PFSK-1 (cell line): ENCODE measurements at regions not wholly inside any gene's neighbourhood (a gene's known extent, or its start where the extent isn't known, plus 50 kb on each side); places are given as distances from the start of the nearest gene placed in this dataset.

Experiments used
- FOXP2 ChIP-seq: optimal IDR thresholded peaks from 2 replicates; pipeline ENCODE3; 2011; ENCODE audit warnings: borderline replicate concordance, control low read depth, inconsistent platforms; ENCODE audit not compliant: insufficient read depth; ENCODE audit errors: extremely low read length, extremely low read depth
- POLR2AphosphoS5 ChIP-seq: IDR thresholded peaks from 2 replicates; pipeline ENCODE4 v1.6.1; 2012; ENCODE audit warnings: low read depth, mild to moderate bottlenecking, control low read depth, low read length, moderate library complexity
- REST ChIP-seq, 2 experiments: IDR thresholded peaks; 2 replicates each; pipeline versions ENCODE4 v1.6.1 to v1.8.0; 2011 to 2012; ENCODE audit warnings: low read depth in 2 of 2, low read length in 2 of 2, control low read depth in 1 of 2, inconsistent platforms in 1 of 2, mild to moderate bottlenecking in 1 of 2, moderate library complexity in 1 of 2; ENCODE audit not compliant: insufficient read depth in 1 of 2
- SIN3A ChIP-seq: IDR thresholded peaks from 2 replicates; pipeline ENCODE4 v1.6.1; 2012; ENCODE audit warnings: mild to moderate bottlenecking, low read length, moderate library complexity, borderline replicate concordance; ENCODE audit not compliant: insufficient read depth
- TAF1 ChIP-seq: IDR thresholded peaks from 2 replicates; pipeline ENCODE4 v1.6.1; 2012; ENCODE audit warnings: low read length, control low read depth, borderline replicate concordance; ENCODE audit not compliant: insufficient read depth

- TF ChIP-seq POLR2AphosphoS5 (peak; percentile 42; the same call in 1 of the 2 replicates), FOXP2 (no peak), REST (IDR thresholded peaks at IDR 0.05; ENCODE audit: insufficient read depth in 1 of 2, low read depth in 2 of 2, low read length in 2 of 2) (peak in 1 of 2 experiments; percentile 77; a peak in 2 of 4 replicates), SIN3A (peak; percentile 65; the same call in 1 of the 2 replicates), TAF1 (0 out of 2 replicates have a peak, but pooled peaks have one; percentile 19)
Observed at GRCh38 chr21:35206141-35207125, 157.3 kb upstream of the RUNX1 start.

GRCh38 chr21:35204850-35205541, 155.9 kb upstream of the RUNX1 start:
- TF ChIP-seq SIN3A: 0 out of 2 replicates have a peak, but pooled peaks have one; percentile 79
- peak in 1 of 2 experiments; percentile 52; a peak in 1 of 4 replicates for TF ChIP-seq REST (IDR thresholded peaks at IDR 0.05; ENCODE audit: insufficient read depth in 1 of 2, low read depth in 2 of 2, low read length in 2 of 2)
- TF ChIP-seq TAF1: no peak
- peak; percentile 78 for TF ChIP-seq FOXP2
- TF ChIP-seq POLR2AphosphoS5: peak; percentile 17; the same call in 1 of the 2 replicates

GRCh38 chr21:35204125-35204524, 155.0 kb upstream of the RUNX1 start:
- TF ChIP-seq SIN3A (no peak), REST (IDR thresholded peaks at IDR 0.05; ENCODE audit: insufficient read depth in 1 of 2, low read depth in 2 of 2, low read length in 2 of 2) (no peak), TAF1 (no peak), POLR2AphosphoS5 (no peak), FOXP2 (no peak)

DNA sequence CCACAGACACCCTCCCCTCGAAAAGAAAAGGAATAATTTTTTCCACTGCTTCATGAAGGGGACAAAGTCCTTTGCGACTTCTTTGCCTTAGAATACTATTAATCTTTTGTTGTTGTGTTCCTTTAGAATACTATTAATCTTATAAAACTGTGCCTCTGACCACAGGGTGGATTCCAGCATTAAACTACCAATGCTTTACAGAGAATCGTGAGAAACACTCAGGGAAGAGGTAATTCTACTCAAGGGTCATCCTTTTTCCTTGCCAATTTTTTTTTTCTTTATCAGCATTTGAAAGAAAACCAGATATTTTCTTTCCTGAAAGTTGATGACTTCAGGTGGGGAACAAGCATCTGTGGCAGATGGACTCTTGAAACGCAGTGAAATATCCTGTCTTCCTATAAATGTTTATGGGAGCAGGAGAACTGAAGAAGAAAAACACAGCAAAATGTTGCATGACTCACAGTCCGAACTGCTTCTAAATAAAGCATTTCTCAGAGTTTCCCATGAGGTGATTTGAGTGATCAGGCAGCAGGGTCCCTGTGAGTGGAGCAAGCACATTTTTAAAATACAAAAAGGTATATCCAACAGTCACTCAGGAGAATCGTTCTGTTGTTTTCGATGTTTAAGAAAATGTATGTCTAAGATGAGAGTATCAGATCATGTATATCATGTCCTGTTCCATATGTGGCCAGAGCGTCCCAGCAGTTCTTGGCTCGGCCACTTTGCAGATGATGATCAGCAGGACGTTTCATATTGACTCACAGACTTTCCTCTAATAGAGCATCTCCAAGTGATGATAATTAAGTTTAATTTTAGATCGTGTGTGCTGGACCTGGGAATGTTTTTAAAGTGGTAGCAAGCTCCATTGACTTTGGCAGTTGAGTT, 154.2 kb upstream of the RUNX1 start:
- TF ChIP-seq POLR2AphosphoS5: no peak
- 0 out of 4 replicates have a peak, but pooled peaks of 1 of the 2 experiments have one; percentile 49 for TF ChIP-seq REST (IDR thresholded peaks at IDR 0.05; ENCODE audit: insufficient read depth in 1 of 2, low read depth in 2 of 2, low read length in 2 of 2)
- TF ChIP-seq TAF1: peak; percentile 37; the same call in 1 of the 2 replicates
- peak; percentile 15; the same call in 1 of the 2 replicates for TF ChIP-seq SIN3A
